HEK293T (cell line): ENCODE measurements at regions not wholly inside any gene's neighbourhood (a gene's known extent, or its start where the extent isn't known, plus 50 kb on each side); places are given as distances from the start of the nearest gene placed in this dataset.

Experiments
- ELF4 ChIP-seq: fragments of 450-650 bp; IDR thresholded peaks from 2 replicates; pipeline ENCODE4 v1.6.1; 2017; ENCODE audit warnings: antibody characterized with exemption
- FOXM1 ChIP-seq: fragments of 450-650 bp; IDR thresholded peaks from 2 replicates; pipeline ENCODE4 v1.6.1; 2017; ENCODE audit warnings: mild to moderate bottlenecking, borderline replicate concordance
- TF ChIP-seq, protein P1 (sequence below): fragments of 450-650 bp; IDR thresholded peaks from 2 replicates; pipeline ENCODE4 v1.6.1; 2016

DNA sequence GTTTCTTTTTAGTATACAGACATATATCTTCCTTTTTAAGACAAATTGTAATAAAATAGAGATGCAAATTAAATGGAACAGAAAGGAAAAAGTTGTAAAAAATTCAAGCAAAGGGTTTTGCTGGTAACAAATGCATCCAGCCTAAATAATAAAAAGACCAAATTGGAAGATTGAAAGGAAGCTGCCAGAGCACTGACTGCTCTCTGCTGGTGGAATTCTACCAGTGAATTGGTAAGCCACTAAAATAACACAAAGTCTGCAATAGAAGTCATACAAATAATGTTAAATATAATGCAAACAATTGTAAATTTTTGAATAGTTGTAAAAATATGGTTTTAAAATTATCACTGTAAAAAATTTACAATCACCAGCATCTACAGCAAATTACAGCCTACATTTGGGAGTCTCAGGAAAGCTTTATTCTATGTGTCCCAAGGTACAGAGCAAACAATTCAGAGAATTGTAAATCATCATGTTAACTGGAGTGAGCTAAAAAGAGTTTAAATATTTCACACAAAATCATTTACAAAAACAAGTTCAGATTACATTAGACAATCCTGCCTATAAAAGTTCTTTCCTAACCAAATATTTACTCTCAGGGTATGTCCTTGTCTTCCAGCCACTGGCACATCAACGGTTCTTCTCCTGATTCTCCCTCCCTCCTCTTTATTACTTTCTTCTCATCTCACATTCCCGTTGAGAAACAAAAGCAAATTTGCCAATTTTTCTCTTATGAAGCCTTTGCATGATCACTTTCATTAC is 1322.5 kb downstream of the PCDH7 start:
- TF ChIP-seq, protein P1, sequence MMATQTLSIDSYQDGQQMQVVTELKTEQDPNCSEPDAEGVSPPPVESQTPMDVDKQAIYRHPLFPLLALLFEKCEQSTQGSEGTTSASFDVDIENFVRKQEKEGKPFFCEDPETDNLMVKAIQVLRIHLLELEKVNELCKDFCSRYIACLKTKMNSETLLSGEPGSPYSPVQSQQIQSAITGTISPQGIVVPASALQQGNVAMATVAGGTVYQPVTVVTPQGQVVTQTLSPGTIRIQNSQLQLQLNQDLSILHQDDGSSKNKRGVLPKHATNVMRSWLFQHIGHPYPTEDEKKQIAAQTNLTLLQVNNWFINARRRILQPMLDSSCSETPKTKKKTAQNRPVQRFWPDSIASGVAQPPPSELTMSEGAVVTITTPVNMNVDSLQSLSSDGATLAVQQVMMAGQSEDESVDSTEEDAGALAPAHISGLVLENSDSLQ: no peak
- TF ChIP-seq FOXM1 (no peak), ELF4 (no peak)
